Keratinocyte (primary cell): ENCODE measurements at regions not wholly inside any gene's neighbourhood (a gene's known extent, or its start where the extent isn't known, plus 50 kb on each side); places are given as distances from the start of the nearest gene placed in this dataset.
"Not testable (repeated sequence)": the region's sequence is repeated elsewhere in the genome, so short reads cannot be mapped to it uniquely, and the experiment has no call there.

Source experiments
- CTCF ChIP-seq, 3 experiments: IDR thresholded peaks in 1 of 3; conservative IDR thresholded peaks in 1 of 3; optimal IDR thresholded peaks in 1 of 3; 2 replicates in 2 of 3; 3 replicates in 1 of 3; pipeline versions ENCODE3 to v1.5.1; 2011; ENCODE audit warnings: low read length in 3 of 3, mild to moderate bottlenecking in 3 of 3, moderate library complexity in 2 of 3, control low read depth in 1 of 3, inconsistent platforms in 1 of 3; ENCODE audit not compliant: insufficient read depth in 2 of 3; ENCODE audit errors: extremely low read depth in 1 of 3
- EZH2 ChIP-seq: IDR thresholded peaks from one replicate; pipeline ENCODE4 v1.6.1; 2012; ENCODE audit warnings: inconsistent platforms, mild to moderate bottlenecking, low read length, moderate library complexity

GRCh38 chr2:153256876-153257275 is 221.7 kb downstream of the RPRM start:
- not testable (repeated sequence) for TF ChIP-seq CTCF (optimal IDR thresholded peaks at IDR 0.05 in 1 of 3, IDR thresholded peaks at IDR 0.05 in 1 of 3, conservative IDR thresholded peaks at IDR 0.05 in 1 of 3; ENCODE audit: extremely low read depth in 1 of 3, insufficient read depth in 2 of 3, low read length in 3 of 3); EZH2
